ENCODE measurements at regions not wholly inside any gene's neighbourhood (a gene's known extent, or its start where the extent isn't known, plus 50 kb on each side); places are given as distances from the start of the nearest gene placed in this dataset.
"Not testable (repeated sequence)": the region's sequence is repeated elsewhere in the genome, so short reads cannot be mapped to it uniquely, and the experiment has no call there.

DNA sequence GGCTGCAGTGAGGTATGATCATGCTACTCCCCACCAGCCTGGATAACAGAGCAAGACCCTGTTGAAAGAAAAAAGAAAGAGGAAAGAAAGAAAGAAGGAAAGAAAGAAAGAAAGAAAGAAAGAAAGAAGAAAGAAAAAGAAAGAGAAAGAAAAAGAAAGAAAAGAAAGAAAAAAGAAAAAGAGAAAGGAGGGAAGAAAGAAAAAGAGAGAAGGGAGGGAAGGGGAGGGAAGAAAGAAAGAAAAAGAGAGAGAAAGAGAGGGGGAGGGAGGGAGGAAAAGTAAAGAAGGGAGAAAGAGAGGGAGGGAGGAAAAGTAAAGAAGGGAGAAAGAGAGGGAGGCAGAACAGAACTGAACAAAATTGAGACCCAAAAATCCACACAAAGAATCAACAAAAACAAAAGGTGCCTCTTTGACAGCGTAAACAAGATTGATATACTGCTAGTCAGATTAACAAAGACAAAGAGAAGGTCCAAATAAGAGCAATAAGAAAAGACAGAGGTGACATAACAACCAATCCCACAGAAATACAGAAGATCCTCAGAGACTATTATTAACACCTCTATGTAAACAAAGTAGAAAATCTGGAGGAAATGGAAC, 293.9 kb upstream of the AMIGO2 start:
- DNase-seq (ENCODE audit: low read depth), result no peak

- DNase-seq (ENCODE audit: low read depth), result no peak
These were observed 290.7 kb upstream of the AMIGO2 start for GRCh38 chr12:47370421-47370820.

- no peak for DNase-seq (ENCODE audit: low read depth)
These were observed 289.3 kb upstream of the AMIGO2 start for GRCh38 chr12:47369085-47369484.

GRCh38 chr12:47367912-47368537, 288.3 kb upstream of the AMIGO2 start:
- DNase-seq (ENCODE audit: low read depth), result no peak

DNA sequence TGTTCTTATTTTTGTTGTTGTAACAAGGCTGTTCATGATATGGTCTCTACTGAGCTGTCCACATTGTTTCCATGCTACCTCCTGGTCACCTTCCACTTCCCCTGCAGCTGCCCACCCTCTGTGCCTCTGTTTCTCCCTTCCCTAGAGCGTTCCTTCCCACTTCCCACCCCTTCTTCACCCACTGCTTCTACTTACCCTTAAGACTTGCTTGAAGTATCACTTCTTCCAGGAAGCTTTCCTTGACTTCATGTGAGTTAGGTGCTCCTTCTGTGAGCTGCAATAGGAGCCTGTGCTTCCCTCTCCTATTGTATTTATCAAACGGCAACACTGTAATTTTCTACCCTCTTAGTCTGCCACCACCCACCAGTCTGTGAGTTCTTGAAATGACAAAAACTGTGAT, 286.8 kb upstream of the AMIGO2 start:
- no peak for DNase-seq (ENCODE audit: low read depth)

- no peak for DNase-seq (ENCODE audit: low read depth)
These were observed 286.4 kb upstream of the AMIGO2 start for GRCh38 chr12:47366157-47366556.

GRCh38 chr12:47365443-47366076, 285.8 kb upstream of the AMIGO2 start:
- DNase-seq (ENCODE audit: low read depth), result not testable (repeated sequence)

GRCh38 chr12:47364261-47364660, 284.5 kb upstream of the AMIGO2 start:
- no peak for DNase-seq (ENCODE audit: low read depth)

- no peak for DNase-seq (ENCODE audit: low read depth)
These were observed 282.5 kb upstream of the AMIGO2 start for GRCh38 chr12:47362126-47362705.

GRCh38 chr12:47361389-47362021, 281.7 kb upstream of the AMIGO2 start:
- no peak for DNase-seq (ENCODE audit: low read depth)

DNA sequence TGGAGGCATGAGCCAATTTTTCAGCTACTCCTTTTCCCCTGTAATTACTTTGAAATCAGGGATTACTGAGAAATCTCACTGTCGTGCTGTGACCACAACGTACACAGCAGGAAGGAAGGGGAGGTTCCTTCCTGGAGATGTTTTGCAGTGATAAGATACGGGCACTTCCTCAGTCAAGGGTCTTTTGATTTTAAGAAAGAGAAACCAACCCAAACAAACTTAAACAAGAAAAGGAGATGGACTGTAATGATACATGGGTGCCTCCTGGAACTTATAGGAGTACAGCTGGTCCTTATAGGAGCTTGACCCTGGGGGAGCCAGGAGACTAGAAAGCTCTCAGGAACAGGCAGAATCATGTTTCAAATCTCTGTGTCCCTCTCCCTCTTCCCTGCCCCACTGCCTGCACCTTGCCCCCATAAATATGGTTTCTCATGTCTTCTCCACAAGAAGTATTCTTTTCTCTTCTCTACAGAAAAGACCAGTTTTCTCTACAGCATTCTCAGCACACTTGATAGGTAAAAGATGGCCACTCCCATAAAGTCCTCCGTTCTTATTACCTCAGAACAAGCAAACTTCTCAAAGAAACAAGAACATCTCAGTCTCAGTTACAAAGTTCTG, 281.1 kb upstream of the AMIGO2 start:
- DNase-seq (ENCODE audit: low read depth), result no peak

DNA sequence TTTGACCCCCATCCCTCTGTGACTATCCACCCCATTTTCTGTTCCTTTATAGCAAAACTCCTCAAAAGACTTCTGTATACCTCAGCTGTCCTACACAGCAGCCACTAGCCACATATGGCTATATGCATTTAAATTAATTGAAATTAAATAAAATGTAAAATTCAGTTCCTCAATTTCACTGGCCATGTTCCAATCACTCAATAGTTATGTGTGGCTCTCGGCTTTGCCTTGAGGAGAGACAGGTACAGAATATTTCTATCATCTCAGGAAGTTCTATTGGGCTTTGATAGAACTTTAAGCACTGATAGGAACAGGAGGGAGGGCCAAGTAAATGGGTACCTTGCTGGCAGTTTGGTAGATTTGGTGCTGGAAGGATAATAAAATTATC, 280.3 kb upstream of the AMIGO2 start:
- no peak for DNase-seq (ENCODE audit: low read depth)

DNA sequence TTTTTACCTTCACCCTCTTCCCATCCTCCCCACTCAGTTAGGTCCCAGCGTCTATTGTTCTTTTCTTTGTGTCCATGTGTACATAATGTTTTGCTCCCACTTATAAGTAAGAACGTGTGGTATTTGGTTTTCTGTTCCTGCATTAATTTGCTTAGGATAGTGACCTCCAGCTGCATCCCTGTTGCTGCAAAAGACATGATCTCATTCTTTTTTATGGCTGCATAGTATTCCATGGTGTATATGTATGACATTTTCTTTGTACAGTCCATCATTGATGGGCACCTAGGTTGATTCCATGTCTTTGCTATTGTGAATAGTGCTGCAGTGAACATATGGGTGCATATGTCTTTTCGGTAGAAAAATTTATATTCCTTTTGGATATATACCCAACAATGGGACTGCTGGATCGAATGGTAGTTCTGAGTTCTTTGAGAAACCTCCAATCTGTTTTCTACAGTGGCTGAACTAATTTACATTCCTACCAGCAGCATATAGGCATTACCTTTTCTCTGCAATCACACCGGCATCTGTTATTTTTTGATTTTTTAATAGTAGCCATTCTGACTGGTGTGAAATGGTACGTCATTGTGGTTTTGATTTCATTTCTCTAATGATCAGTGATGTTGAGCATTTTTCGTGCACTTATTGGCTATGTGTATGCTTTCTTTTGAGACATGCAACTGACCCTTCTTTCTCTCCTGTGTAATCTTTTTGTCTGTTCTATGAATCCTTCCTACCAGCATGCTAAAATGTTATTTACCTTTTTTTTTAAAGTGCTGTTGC, 279.7 kb upstream of the AMIGO2 start:
- no peak for DNase-seq (ENCODE audit: low read depth)

- DNase-seq (ENCODE audit: low read depth), result not testable (repeated sequence)
These were observed 277.2 kb upstream of the AMIGO2 start for GRCh38 chr12:47357006-47357405.

GRCh38 chr12:47356129-47356700, 276.5 kb upstream of the AMIGO2 start:
- no peak for DNase-seq (ENCODE audit: low read depth)

GRCh38 chr12:47353508-47353907, 273.7 kb upstream of the AMIGO2 start:
- no peak for DNase-seq (ENCODE audit: low read depth)

- DNase-seq (ENCODE audit: low read depth), result no peak
These were observed 272.3 kb upstream of the AMIGO2 start for GRCh38 chr12:47352067-47352466.

DNA sequence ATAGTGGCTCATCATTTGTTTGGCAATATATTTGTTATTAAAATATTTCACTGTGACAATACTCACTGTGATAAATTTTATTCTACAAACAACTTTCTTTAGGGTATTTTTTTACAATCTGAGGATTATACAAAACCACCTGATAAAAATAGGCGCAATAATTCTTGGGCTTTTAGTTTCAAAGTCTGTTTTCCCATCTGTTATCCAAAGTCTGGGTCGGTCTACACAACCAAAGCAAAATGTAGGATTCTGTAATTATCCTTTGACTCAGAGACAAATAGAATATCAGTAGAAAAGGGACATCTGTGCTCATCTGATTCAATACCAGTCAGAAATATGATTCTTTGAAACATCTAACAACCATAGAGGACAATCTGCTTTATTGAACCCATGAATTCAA, 271.8 kb upstream of the AMIGO2 start:
- no peak for DNase-seq (ENCODE audit: low read depth)

GRCh38 chr12:47350062-47350408, 270.3 kb upstream of the AMIGO2 start:
- DNase-seq (ENCODE audit: low read depth), result no peak

GRCh38 chr12:47349137-47350061, 269.6 kb upstream of the AMIGO2 start:
- no peak for DNase-seq (ENCODE audit: low read depth)

Data from stimulated activated CD8-positive, alpha-beta memory T cell treated with anti-CD3 and anti-CD28 coated beads, Interleukin-15, amount 100 ng/mL, for 1 hour (primary cell).